Esophagus (tissue), 2 donors: ENCODE measurements at regions not wholly inside any gene's neighbourhood (a gene's known extent, or its start where the extent isn't known, plus 50 kb on each side); places are given as distances from the start of the nearest gene placed in this dataset.

ENCODE experiments used
- H3K27ac ChIP-seq, 2 donors: one replicate each; pipeline ENCODE4 v1.5.1; 2013; ENCODE audit warnings: low read depth in 2 of 2, mild to moderate bottlenecking in 2 of 2, inconsistent platforms in 1 of 2, low read length in 1 of 2, moderate library complexity in 1 of 2
- H3K27me3 ChIP-seq, 2 donors: one replicate each; pipeline ENCODE4 v1.6.1; 2013; ENCODE audit warnings: low read length in 2 of 2, control low read depth in 1 of 2, mild to moderate bottlenecking in 1 of 2; ENCODE audit not compliant: insufficient read depth in 2 of 2, control insufficient read depth in 1 of 2
- H3K36me3 ChIP-seq, 2 donors: one replicate each; pipeline ENCODE4 v1.6.1; 2013; ENCODE audit warnings: low read length in 1 of 2; ENCODE audit not compliant: control insufficient read depth in 2 of 2, insufficient read depth in 2 of 2
- H3K4me1 ChIP-seq, 2 donors: one replicate each; pipeline ENCODE4 v1.6.1; 2013; ENCODE audit warnings: low read length in 1 of 2; ENCODE audit not compliant: control insufficient read depth in 2 of 2, insufficient read depth in 2 of 2
- H3K4me3 ChIP-seq, 2 donors: one replicate each; pipeline ENCODE4 v1.5.1; 2013; ENCODE audit warnings: low read length in 2 of 2, mild to moderate bottlenecking in 2 of 2, low read depth in 1 of 2, moderate library complexity in 1 of 2
- H3K9me3 ChIP-seq, 2 donors: one replicate each; pipeline ENCODE4 v1.6.1; 2013; ENCODE audit warnings: mild to moderate bottlenecking in 2 of 2, low read depth in 1 of 2, low read length in 1 of 2, moderate library complexity in 1 of 2; ENCODE audit not compliant: control insufficient read depth in 2 of 2, insufficient read depth in 1 of 2
- WGBS, 2 donors: extraction: QIAGEN DNeasy Blood & Tissue Kit; methylation state at CpG; one replicate each; pipeline ENCODE4 v1.1.7; 2013; 5-methylcytosine and 5-hydroxymethylcytosine counted together
- donor health status: healthy with polysubstance abuse.
- donor health status: Bipolar disorder and iron deficiency.

- Histone ChIP-seq H3K27ac (no peak overlapping the region), H3K36me3 (no peaks in the 10 kb centered on the region), H3K4me1 (no peaks in the 10 kb centered on the region), H3K27me3 (no peaks in the 10 kb centered on the region), H3K4me3 (no peak overlapping the region), H3K9me3 (no peaks in the 10 kb centered on the region)
- WGBS, 2 donors: 63 to 74% methylated on average over 4 of the region's 4 CpGs
Observed at GRCh38 chr4:41859087-41859486, 76.1 kb upstream of the TMEM33 start.

DNA sequence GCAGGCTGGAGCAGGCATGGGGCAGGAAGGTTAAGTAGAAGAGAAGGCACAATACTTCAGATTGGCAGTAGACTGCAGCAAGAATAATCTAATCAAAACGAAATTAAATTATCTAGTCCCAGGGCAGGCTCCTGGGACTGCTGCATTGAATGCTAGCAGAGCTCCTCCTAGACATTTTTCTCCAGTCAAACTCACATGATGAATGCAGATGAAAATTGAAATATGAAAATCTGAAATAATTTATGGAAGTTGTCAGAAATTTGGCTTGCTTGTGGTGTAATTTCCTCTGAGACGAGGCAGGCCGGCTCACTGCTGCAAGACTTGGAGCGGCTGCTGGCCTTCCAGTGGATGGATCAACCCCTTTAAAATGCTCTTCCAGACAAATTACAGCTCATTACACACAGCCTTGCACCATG, 78.0 kb upstream of the TMEM33 start:
- H3K4me1 ChIP-seq: no peaks in the 10 kb centered on the region
- no peaks in the 10 kb centered on the region for H3K9me3 ChIP-seq
- no peaks in the 10 kb centered on the region for H3K27me3 ChIP-seq
- WGBS, 2 donors: 59 to 64% methylated on average over 4 of the region's 4 CpGs
- no peak overlapping the region for H3K27ac ChIP-seq
- H3K4me3 ChIP-seq: no peak overlapping the region
- no peaks in the 10 kb centered on the region for H3K36me3 ChIP-seq

DNA sequence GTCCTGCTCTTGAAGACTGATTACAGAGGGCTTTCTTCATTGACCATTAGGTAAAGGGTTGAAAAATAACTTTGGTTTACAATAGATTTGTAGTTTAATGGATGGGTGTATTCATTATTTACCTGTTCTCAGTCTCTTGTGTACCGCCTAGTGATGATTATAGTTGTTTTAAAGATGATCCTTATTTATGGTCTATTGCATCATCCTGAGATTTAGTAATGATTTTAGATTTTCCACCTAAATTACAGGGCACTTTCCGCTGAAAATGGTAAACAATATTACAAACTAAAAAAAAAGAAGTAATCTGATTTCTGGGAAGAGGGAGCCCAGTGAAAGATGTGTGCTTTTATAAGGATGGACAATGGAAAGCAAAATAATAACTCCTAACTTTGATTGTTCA, 78.4 kb upstream of the TMEM33 start:
- H3K4me1 ChIP-seq: no peaks in the 10 kb centered on the region
- no peaks in the 10 kb centered on the region for H3K27me3 ChIP-seq
- H3K4me3 ChIP-seq: no peak overlapping the region
- 85 to 89% methylated on average over 2 of the region's 2 CpGs for WGBS, 2 donors
- H3K27ac ChIP-seq: no peak overlapping the region
- no peaks in the 10 kb centered on the region for H3K9me3 ChIP-seq
- no peaks in the 10 kb centered on the region for H3K36me3 ChIP-seq

- 82 to 85% methylated on average over 2 of the region's 2 CpGs for WGBS, 2 donors
- Histone ChIP-seq H3K27me3 (no peaks in the 10 kb centered on the region), H3K4me1 (no peaks in the 10 kb centered on the region), H3K4me3 (no peak overlapping the region), H3K27ac (no peak overlapping the region), H3K9me3 (no peaks in the 10 kb centered on the region), H3K36me3 (no peaks in the 10 kb centered on the region)
Observed at GRCh38 chr4:41853973-41854372, 81.3 kb upstream of the TMEM33 start.

- H3K4me1 ChIP-seq: no peaks in the 10 kb centered on the region
Observed at GRCh38 chr4:41852229-41852628, 83.0 kb upstream of the TMEM33 start.

DNA sequence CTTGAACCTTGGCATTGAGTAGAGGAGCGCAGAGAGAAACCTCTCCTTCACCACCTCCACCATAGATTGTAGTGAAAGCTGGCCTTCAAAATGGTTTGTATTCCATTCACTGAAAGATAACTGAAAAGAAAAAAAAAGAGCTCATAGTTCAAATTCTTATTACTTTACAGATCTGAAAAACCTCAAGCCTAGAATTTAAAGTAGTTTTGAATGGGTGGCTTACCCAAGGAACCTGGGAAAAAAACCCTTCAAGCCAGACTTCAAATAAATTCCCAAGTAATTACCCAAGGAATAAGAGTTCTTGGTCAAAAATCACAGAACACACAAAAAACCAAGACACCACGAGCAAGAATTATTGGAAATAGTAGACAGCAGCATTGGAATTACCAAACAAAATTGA, 83.6 kb upstream of the TMEM33 start:
- H3K9me3 ChIP-seq: no peaks in the 10 kb centered on the region
- no peaks in the 10 kb centered on the region for H3K36me3 ChIP-seq
- 72 to 89% methylated on average over 2 of the region's 2 CpGs for WGBS, 2 donors
- no peak overlapping the region for H3K4me3 ChIP-seq
- H3K27me3 ChIP-seq: no peaks in the 10 kb centered on the region
- no peaks in the 10 kb centered on the region for H3K4me1 ChIP-seq
- H3K27ac ChIP-seq: no peak overlapping the region

More at GRCh38 chr4:41852229-41852628, 83.0 kb upstream of the TMEM33 start:
- H3K36me3 ChIP-seq: no peaks in the 10 kb centered on the region
- H3K4me3 ChIP-seq: no peak overlapping the region
- no peaks in the 10 kb centered on the region for H3K27me3 ChIP-seq
- H3K27ac ChIP-seq: no peak overlapping the region
- no peaks in the 10 kb centered on the region for H3K9me3 ChIP-seq
- 56 to 57% methylated on average over 2 of the region's 2 CpGs for WGBS, 2 donors

DNA sequence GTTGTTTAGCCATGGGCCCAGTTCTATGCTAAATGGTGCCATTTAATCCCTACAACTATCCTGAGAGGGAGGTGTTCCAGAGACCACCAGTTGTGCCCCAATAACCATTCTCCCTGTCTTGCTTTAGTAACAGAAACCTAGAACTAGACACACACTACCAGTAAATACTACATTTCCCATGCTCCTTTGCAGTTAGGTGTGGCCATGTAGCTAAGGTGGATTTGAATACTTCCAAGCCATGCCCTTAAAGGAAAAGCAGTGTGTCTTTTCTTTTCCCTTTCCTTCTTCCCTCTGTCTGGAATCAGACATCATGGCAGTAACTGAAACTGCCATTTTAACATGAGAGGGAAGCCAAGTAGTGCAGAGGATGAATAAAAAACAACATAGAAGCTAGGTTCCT, 90.9 kb upstream of the TMEM33 start:
- H3K4me1 ChIP-seq: peaks cover 0 to 2% of the 10 kb centered on the region in 2 donors
- H3K27me3 ChIP-seq: no peaks in the 10 kb centered on the region
- no peak overlapping the region for H3K4me3 ChIP-seq
- no peak overlapping the region for H3K27ac ChIP-seq
- H3K36me3 ChIP-seq: no peaks in the 10 kb centered on the region
- no peaks in the 10 kb centered on the region for H3K9me3 ChIP-seq

- H3K4me3 ChIP-seq: no peak overlapping the region
- H3K27ac ChIP-seq: no peak overlapping the region
- no peaks in the 10 kb centered on the region for H3K9me3 ChIP-seq
- H3K36me3 ChIP-seq: no peaks in the 10 kb centered on the region
- H3K27me3 ChIP-seq: no peaks in the 10 kb centered on the region
- peaks cover 0 to 2% of the 10 kb centered on the region in 2 donors for H3K4me1 ChIP-seq
- WGBS, 2 donors: 22 to 26% methylated on average over 8 of the region's 8 CpGs
Observed at GRCh38 chr4:41839916-41840854, 91.7 kb upstream of the PHOX2B start.

GRCh38 chr4:41838590-41838989, 90.1 kb upstream of the PHOX2B start:
- peaks cover 0 to 2% of the 10 kb centered on the region in 2 donors for H3K4me1 ChIP-seq
- H3K27ac ChIP-seq: no peak overlapping the region
- no peaks in the 10 kb centered on the region for H3K9me3 ChIP-seq
- no peaks in the 10 kb centered on the region for H3K36me3 ChIP-seq
- no peaks in the 10 kb centered on the region for H3K27me3 ChIP-seq
- no peak overlapping the region for H3K4me3 ChIP-seq
